HT1080 (cell line): ENCODE measurements at regions not wholly inside any gene's neighbourhood (a gene's known extent, or its start where the extent isn't known, plus 50 kb on each side); places are given as distances from the start of the nearest gene placed in this dataset.

Source experiments
- DNase-seq: peaks from one replicate; pipeline ENCODE4 v3.0.0-alpha.2; 2015; ENCODE audit warnings: low read depth

- no peak for DNase-seq
These were observed 134.8 kb downstream of the CD83 start for GRCh38 chr6:14252271-14252850.

- DNase-seq = no peak
These were observed 136.9 kb downstream of the CD83 start for GRCh38 chr6:14254505-14254904.

GRCh38 chr6:14255916-14256315, 138.3 kb downstream of the CD83 start:
- no peak for DNase-seq

- DNase-seq = no peak
These were observed 140.5 kb downstream of the CD83 start for GRCh38 chr6:14258117-14258516.

- no peak for DNase-seq
These were observed 141.4 kb downstream of the CD83 start for GRCh38 chr6:14258695-14259593.

- no peak for DNase-seq
These were observed 142.1 kb downstream of the CD83 start for GRCh38 chr6:14259594-14260152.

GRCh38 chr6:14260839-14261238, 143.3 kb downstream of the CD83 start:
- no peak for DNase-seq

- no peak for DNase-seq
These were observed 146.4 kb downstream of the CD83 start for GRCh38 chr6:14263881-14264424.

- DNase-seq = no peak
These were observed 147.8 kb downstream of the CD83 start for GRCh38 chr6:14265049-14266021.

GRCh38 chr6:14266266-14266665, 148.7 kb downstream of the CD83 start:
- DNase-seq = no peak

GRCh38 chr6:14267885-14268660, 150.5 kb downstream of the CD83 start:
- no peak for DNase-seq

GRCh38 chr6:14269436-14269835, 151.9 kb downstream of the CD83 start:
- no peak for DNase-seq

GRCh38 chr6:14270142-14270893, 152.7 kb downstream of the CD83 start:
- DNase-seq = no peak

GRCh38 chr6:14270925-14271788, 153.6 kb downstream of the CD83 start:
- DNase-seq = peak; percentile 100

GRCh38 chr6:14271789-14272736, 154.5 kb downstream of the CD83 start:
- peak; percentile 96 for DNase-seq

GRCh38 chr6:14272737-14273085, 155.1 kb downstream of the CD83 start:
- no peak for DNase-seq

GRCh38 chr6:14273191-14273590, 155.6 kb downstream of the CD83 start:
- DNase-seq = no peak

- no peak for DNase-seq
These were observed 156.4 kb downstream of the CD83 start for GRCh38 chr6:14274016-14274415.
